ENCODE measurements at regions not wholly inside any gene's neighbourhood (a gene's known extent, or its start where the extent isn't known, plus 50 kb on each side); places are given as distances from the start of the nearest gene placed in this dataset.

- peaks cover 6% of the 10 kb centered on the region for H3K4me1 Mint-ChIP-seq (ENCODE audit: low read depth)
- no peaks in the 10 kb centered on the region for H3K36me3 Mint-ChIP-seq (ENCODE audit: insufficient read depth)
- H3K4me3 Mint-ChIP-seq (ENCODE audit: low read depth) = no peak overlapping the region
- no peak overlapping the region for H3K27ac Mint-ChIP-seq
- DNase-seq (ENCODE audit: low spot score, unreplicated experiment) = no peak
- no peak for TF ChIP-seq CTCF (IDR thresholded peaks at IDR 0.05; ENCODE audit: unreplicated experiment)
- H3K9me3 Mint-ChIP-seq (ENCODE audit: low read depth) = no peaks in the 10 kb centered on the region
- no peaks in the 10 kb centered on the region for H3K27me3 Mint-ChIP-seq
Observed at GRCh38 chr12:25781232-25781631, 177.2 kb upstream of the RASSF8 start.

GRCh38 chr12:25783566-25783965 is 174.9 kb upstream of the RASSF8 start:
- H3K36me3 Mint-ChIP-seq (ENCODE audit: insufficient read depth) = no peaks in the 10 kb centered on the region
- no peak overlapping the region for H3K4me3 Mint-ChIP-seq (ENCODE audit: low read depth)
- H3K9me3 Mint-ChIP-seq (ENCODE audit: low read depth) = no peaks in the 10 kb centered on the region
- H3K4me1 Mint-ChIP-seq (ENCODE audit: low read depth) = peaks cover 6% of the 10 kb centered on the region
- no peak overlapping the region for H3K27ac Mint-ChIP-seq
- no peak for TF ChIP-seq CTCF (IDR thresholded peaks at IDR 0.05; ENCODE audit: unreplicated experiment)
- no peak for DNase-seq (ENCODE audit: low spot score, unreplicated experiment)
- no peaks in the 10 kb centered on the region for H3K27me3 Mint-ChIP-seq

GRCh38 chr12:25784669-25785068 is 173.8 kb upstream of the RASSF8 start:
- no peak for DNase-seq (ENCODE audit: low spot score, unreplicated experiment)
- TF ChIP-seq CTCF (IDR thresholded peaks at IDR 0.05; ENCODE audit: unreplicated experiment) = no peak
- Mint-ChIP-seq H3K4me1 (ENCODE audit: low read depth) (peaks cover 6% of the 10 kb centered on the region), H3K9me3 (ENCODE audit: low read depth) (no peaks in the 10 kb centered on the region), H3K27me3 (no peaks in the 10 kb centered on the region), H3K27ac (no peak overlapping the region), H3K4me3 (ENCODE audit: low read depth) (no peak overlapping the region), H3K36me3 (ENCODE audit: insufficient read depth) (no peaks in the 10 kb centered on the region)

- Mint-ChIP-seq H3K4me3 (ENCODE audit: low read depth) (no peak overlapping the region), H3K9me3 (ENCODE audit: low read depth) (no peaks in the 10 kb centered on the region), H3K27me3 (no peaks in the 10 kb centered on the region), H3K4me1 (ENCODE audit: low read depth) (peaks cover 6% of the 10 kb centered on the region), H3K36me3 (ENCODE audit: insufficient read depth) (no peaks in the 10 kb centered on the region), H3K27ac (peak overlapping the region; percentile 19)
- no peak for TF ChIP-seq CTCF (IDR thresholded peaks at IDR 0.05; ENCODE audit: unreplicated experiment)
- DNase-seq (ENCODE audit: low spot score, unreplicated experiment) = no peak
Observed at GRCh38 chr12:25785134-25785533, 173.3 kb upstream of the RASSF8 start.

- TF ChIP-seq CTCF (IDR thresholded peaks at IDR 0.05; ENCODE audit: unreplicated experiment) = no peak
- Mint-ChIP-seq H3K36me3 (ENCODE audit: insufficient read depth) (no peaks in the 10 kb centered on the region), H3K4me3 (ENCODE audit: low read depth) (no peak overlapping the region), H3K27ac (no peak overlapping the region), H3K27me3 (no peaks in the 10 kb centered on the region), H3K9me3 (ENCODE audit: low read depth) (no peaks in the 10 kb centered on the region), H3K4me1 (ENCODE audit: low read depth) (peaks cover 5% of the 10 kb centered on the region)
- DNase-seq (ENCODE audit: low spot score, unreplicated experiment) = no peak
Observed at GRCh38 chr12:25787701-25788100, 170.8 kb upstream of the RASSF8 start.

Measured in progenitor cell of endocrine pancreas (in vitro differentiated cells).